ENCODE measurements at regions not wholly inside any gene's neighbourhood (a gene's known extent, or its start where the extent isn't known, plus 50 kb on each side); places are given as distances from the start of the nearest gene placed in this dataset.
A peak's percentile ranks its signal among the peaks of the same experiment; 100 is the strongest.

GRCh38 chr2:226508005-226508404 is 291.6 kb downstream of the IRS1 start:
- intact Hi-C loops (cut with DNase I, micrococcal nuclease), result no loop called here
- ATAC-seq (no peak), DNase-seq (no peak)

GRCh38 chr2:226497146-226497909 is 302.3 kb downstream of the IRS1 start:
- intact Hi-C loops (cut with DNase I, micrococcal nuclease), result no loop called here
- ATAC-seq (no peak), DNase-seq (no peak)

GRCh38 chr2:226496273-226496550 is 303.4 kb downstream of the IRS1 start:
- no peak for ATAC-seq
- intact Hi-C loops (cut with DNase I, micrococcal nuclease), result no loop called here
- no peak for DNase-seq

- DNase-seq (no peak), ATAC-seq (no peak)
- intact Hi-C loops (cut with DNase I, micrococcal nuclease), result no loop called here
Measured at GRCh38 chr2:226495466-226496272, 304.0 kb downstream of the IRS1 start.

- intact Hi-C loops (cut with DNase I, micrococcal nuclease), result no loop called here
Measured at GRCh38 chr2:226491112-226491511, 308.5 kb downstream of the IRS1 start.

GRCh38 chr2:226489775-226490541 is 309.7 kb downstream of the IRS1 start:
- intact Hi-C loops (cut with DNase I, micrococcal nuclease), result no loop called here
- DNase-seq (no peak), ATAC-seq (no peak)

More at GRCh38 chr2:226491112-226491511, 308.5 kb downstream of the IRS1 start:
- ATAC-seq, result no peak
- no peak for DNase-seq

GRCh38 chr2:226488034-226488433 is 311.6 kb downstream of the IRS1 start:
- intact Hi-C loops (cut with DNase I, micrococcal nuclease), result no loop called here
- no peak for DNase-seq
- ATAC-seq, result no peak

- ATAC-seq, result no peak
- no peak for DNase-seq
- intact Hi-C loops (cut with DNase I, micrococcal nuclease), result no loop called here
Measured at GRCh38 chr2:226487573-226487972, 312.0 kb downstream of the IRS1 start.

GRCh38 chr2:226483745-226484619 is 315.6 kb downstream of the IRS1 start:
- no peak for ATAC-seq
- intact Hi-C loops (cut with DNase I, micrococcal nuclease), result no loop called here

GRCh38 chr2:226483143-226483542 is 316.5 kb downstream of the IRS1 start:
- ATAC-seq, result no peak
- intact Hi-C loops (cut with DNase I, micrococcal nuclease), result no loop called here
- no peak for DNase-seq

More at GRCh38 chr2:226483745-226484619, 315.6 kb downstream of the IRS1 start:
- DNase-seq, result no peak

GRCh38 chr2:226478109-226478809 is 321.4 kb downstream of the IRS1 start:
- intact Hi-C loops (cut with DNase I, micrococcal nuclease), result no loop called here
- ATAC-seq (peak; percentile 70), DNase-seq (peak in 1 of 2 donors; percentile 28)

- peak in 1 of 2 donors; percentile 35 for DNase-seq
- intact Hi-C loops (cut with DNase I, micrococcal nuclease), result no loop called here
- ATAC-seq, result no peak
Measured at GRCh38 chr2:226477221-226478108, 322.2 kb downstream of the IRS1 start.

GRCh38 chr2:226475650-226476049 is 324.0 kb downstream of the IRS1 start:
- ATAC-seq (no peak), DNase-seq (no peak)
- intact Hi-C loops (cut with DNase I, micrococcal nuclease), result no loop called here

- DNase-seq (no peak), ATAC-seq (no peak)
- intact Hi-C loops (cut with DNase I, micrococcal nuclease), result no loop called here
Measured at GRCh38 chr2:226474131-226474530, 325.5 kb downstream of the IRS1 start.

- ATAC-seq (no peak), DNase-seq (no peak)
- intact Hi-C loops (cut with DNase I, micrococcal nuclease), result no loop called here
Measured at GRCh38 chr2:226471987-226472470, 327.6 kb downstream of the IRS1 start.

- no peak for ATAC-seq
- intact Hi-C loops (cut with DNase I, micrococcal nuclease), result no loop called here
- no peak for DNase-seq
Measured at GRCh38 chr2:226467633-226468032, 332.0 kb downstream of the IRS1 start.

GRCh38 chr2:226467221-226467620 is 332.4 kb downstream of the IRS1 start:
- no peak for ATAC-seq
- no peak for DNase-seq
- intact Hi-C loops (cut with DNase I, micrococcal nuclease), result no loop called here

All from left colon (tissue), 2 donors.